ENCODE measurements at regions not wholly inside any gene's neighbourhood (a gene's known extent, or its start where the extent isn't known, plus 50 kb on each side); places are given as distances from the start of the nearest gene placed in this dataset.

DNA sequence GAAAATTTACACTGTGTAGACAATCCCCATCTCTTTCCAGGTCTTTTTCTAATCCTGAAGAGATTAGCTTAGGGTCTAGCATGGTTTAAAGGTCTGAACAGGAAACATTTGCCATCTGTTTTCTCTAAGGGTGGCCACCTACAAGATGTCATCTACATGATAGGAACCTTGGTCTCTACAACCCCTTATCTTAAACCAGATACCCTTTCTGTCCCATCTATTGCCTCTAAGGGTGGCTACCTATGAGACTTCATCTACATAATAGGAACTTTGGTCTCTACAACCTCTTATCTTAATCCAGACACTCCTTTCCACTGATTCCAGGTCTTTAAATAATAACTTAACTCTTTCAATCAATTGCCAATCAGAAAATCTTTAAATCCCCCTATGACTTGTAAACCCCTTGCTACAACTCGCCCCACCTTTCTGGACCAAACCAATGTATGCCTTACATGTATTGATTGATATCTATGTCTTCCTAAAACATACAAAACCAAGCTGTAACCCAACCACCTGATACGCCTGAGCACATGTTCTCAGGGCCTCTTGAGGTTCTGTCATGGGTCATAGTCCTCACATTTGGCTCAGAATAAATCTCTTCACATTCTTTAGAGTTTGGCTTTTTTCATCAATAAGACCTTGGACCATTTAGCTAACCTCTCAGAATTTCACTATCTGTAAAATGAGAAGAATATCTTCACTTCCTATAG is 605.0 kb downstream of the TUSC7 start:
- TF ChIP-seq, protein P1, sequence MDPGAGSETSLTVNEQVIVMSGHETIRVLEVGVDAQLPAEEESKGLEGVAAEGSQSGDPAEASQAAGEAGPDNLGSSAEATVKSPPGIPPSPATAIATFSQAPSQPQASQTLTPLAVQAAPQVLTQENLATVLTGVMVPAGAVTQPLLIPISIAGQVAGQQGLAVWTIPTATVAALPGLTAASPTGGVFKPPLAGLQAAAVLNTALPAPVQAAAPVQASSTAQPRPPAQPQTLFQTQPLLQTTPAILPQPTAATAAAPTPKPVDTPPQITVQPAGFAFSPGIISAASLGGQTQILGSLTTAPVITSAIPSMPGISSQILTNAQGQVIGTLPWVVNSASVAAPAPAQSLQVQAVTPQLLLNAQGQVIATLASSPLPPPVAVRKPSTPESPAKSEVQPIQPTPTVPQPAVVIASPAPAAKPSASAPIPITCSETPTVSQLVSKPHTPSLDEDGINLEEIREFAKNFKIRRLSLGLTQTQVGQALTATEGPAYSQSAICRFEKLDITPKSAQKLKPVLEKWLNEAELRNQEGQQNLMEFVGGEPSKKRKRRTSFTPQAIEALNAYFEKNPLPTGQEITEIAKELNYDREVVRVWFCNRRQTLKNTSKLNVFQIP (CRISPR knock-in tag; IDR thresholded peaks at IDR 0.05; ENCODE audit: borderline replicate concordance, low read depth) = no peak
- no peak for TF ChIP-seq ARNTL (CRISPR knock-in tag; IDR thresholded peaks at IDR 0.05; ENCODE audit: borderline replicate concordance, low read depth)
- no peak for TF ChIP-seq OSR1 (CRISPR knock-in tag; IDR thresholded peaks at IDR 0.05)
- TF ChIP-seq GLIS3 (CRISPR knock-in tag; IDR thresholded peaks at IDR 0.05) = no peak
- TF ChIP-seq ZNF70 (CRISPR knock-in tag; IDR thresholded peaks at IDR 0.05) = no peak

Data from SK-N-SH treated with all-trans-retinoic acid at 6 μM for 48 hours (cell line).